ENCODE measurements at regions not wholly inside any gene's neighbourhood (a gene's known extent, or its start where the extent isn't known, plus 50 kb on each side); places are given as distances from the start of the nearest gene placed in this dataset.
"Not testable (repeated sequence)": the region's sequence is repeated elsewhere in the genome, so short reads cannot be mapped to it uniquely, and the experiment has no call there.

GRCh38 chr9:126067031-126067734, 259.4 kb upstream of the MVB12B start:
- Histone ChIP-seq H3K4me3 (ENCODE audit: insufficient read depth, low read depth, low read length) (no peak overlapping the region), H3K27ac (ENCODE audit: insufficient read depth, low read depth, low read length, poor library complexity, severe bottlenecking) (no peak overlapping the region), H3K4me1 (ENCODE audit: control insufficient read depth, insufficient read depth, low read length) (no peaks in the 10 kb centered on the region), H3K9me3 (ENCODE audit: control insufficient read depth, low read length) (no peaks in the 10 kb centered on the region), H3K36me3 (ENCODE audit: control insufficient read depth, insufficient read depth, low read length) (no peaks in the 10 kb centered on the region), H3K27me3 (ENCODE audit: control insufficient read depth, insufficient read depth, low read length, poor library complexity, severe bottlenecking) (no peaks in the 10 kb centered on the region)
- WGBS, 2 experiments = 96% methylated on average over 2 to 4 of the region's 4 CpGs

DNA sequence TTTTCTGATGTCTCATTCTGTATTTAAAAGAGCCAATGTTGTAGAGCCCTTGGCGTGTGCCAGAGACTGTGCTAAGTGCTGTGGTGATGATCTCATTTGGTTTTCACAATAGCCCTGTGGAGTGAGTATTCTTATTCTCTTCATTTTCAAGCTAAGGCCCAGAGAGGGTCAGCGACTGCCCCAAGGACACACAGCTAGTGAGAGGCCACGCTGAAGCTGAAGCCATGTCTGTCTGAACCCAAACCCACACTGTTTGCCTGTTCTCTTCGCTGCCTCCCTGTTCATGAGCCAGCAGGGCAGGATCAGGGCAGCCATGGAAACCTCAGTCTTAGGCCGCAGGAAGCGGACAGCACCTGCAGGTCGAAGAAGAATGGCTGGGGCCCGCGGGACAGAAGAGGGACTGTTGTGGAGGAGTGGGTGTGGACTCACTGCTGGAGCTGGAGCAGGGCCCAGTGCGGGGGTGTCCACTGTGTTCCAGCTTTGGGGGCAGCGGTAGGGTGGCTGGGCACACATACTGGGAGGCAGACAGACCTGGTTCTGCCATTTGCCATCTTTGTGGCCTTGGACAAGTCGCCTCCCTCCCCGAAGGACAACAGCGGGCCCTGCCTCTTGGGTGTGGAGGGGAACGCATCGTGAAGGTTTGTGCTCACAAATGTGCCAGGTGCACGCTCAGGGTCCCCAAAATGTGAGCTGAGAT, 257.9 kb upstream of the MVB12B start:
- H3K4me1 ChIP-seq (ENCODE audit: control insufficient read depth, insufficient read depth, low read length) = no peaks in the 10 kb centered on the region
- 88 to 89% methylated on average over 17 of the region's 17 CpGs for WGBS, 2 experiments
- no peaks in the 10 kb centered on the region for H3K36me3 ChIP-seq (ENCODE audit: control insufficient read depth, insufficient read depth, low read length)
- H3K27ac ChIP-seq (ENCODE audit: insufficient read depth, low read depth, low read length, poor library complexity, severe bottlenecking) = no peak overlapping the region
- no peaks in the 10 kb centered on the region for H3K9me3 ChIP-seq (ENCODE audit: control insufficient read depth, low read length)
- no peak overlapping the region for H3K4me3 ChIP-seq (ENCODE audit: insufficient read depth, low read depth, low read length)
- H3K27me3 ChIP-seq (ENCODE audit: control insufficient read depth, insufficient read depth, low read length, poor library complexity, severe bottlenecking) = no peaks in the 10 kb centered on the region

DNA sequence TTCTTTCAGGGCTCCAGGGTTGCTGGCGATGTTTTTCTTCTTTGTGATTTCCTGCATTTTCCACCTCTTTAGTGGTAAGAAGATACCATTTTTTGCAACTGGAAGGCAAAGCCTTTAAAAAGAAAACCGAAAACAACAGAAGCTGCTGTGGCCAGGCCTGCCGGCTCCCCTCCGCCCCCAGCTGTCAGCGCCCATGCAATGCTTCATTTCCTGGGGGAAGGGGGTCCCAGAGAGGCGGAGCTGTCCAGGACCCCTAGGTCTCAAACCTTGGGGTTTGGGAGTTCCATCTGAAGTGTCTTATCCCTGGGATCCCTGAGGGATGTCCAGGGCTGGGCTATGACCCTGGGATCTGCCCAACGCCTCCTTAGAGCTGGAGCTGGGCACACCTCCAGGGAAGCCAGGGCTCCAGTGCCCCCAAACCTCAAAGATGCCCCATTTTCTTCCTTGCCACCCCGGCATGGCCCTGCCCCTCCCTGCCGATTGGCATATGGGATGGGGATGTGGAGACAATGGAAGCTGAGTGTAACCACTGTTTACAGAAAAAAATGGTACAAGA, 257.2 kb upstream of the MVB12B start:
- Histone ChIP-seq H3K4me1 (ENCODE audit: control insufficient read depth, insufficient read depth, low read length) (no peaks in the 10 kb centered on the region), H3K36me3 (ENCODE audit: control insufficient read depth, insufficient read depth, low read length) (no peaks in the 10 kb centered on the region), H3K27ac (ENCODE audit: insufficient read depth, low read depth, low read length, poor library complexity, severe bottlenecking) (no peak overlapping the region), H3K27me3 (ENCODE audit: control insufficient read depth, insufficient read depth, low read length, poor library complexity, severe bottlenecking) (no peaks in the 10 kb centered on the region), H3K4me3 (ENCODE audit: insufficient read depth, low read depth, low read length) (no peak overlapping the region), H3K9me3 (ENCODE audit: control insufficient read depth, low read length) (no peaks in the 10 kb centered on the region)
- WGBS, 2 experiments = 84 to 85% methylated on average over 9 of the region's 9 CpGs

DNA sequence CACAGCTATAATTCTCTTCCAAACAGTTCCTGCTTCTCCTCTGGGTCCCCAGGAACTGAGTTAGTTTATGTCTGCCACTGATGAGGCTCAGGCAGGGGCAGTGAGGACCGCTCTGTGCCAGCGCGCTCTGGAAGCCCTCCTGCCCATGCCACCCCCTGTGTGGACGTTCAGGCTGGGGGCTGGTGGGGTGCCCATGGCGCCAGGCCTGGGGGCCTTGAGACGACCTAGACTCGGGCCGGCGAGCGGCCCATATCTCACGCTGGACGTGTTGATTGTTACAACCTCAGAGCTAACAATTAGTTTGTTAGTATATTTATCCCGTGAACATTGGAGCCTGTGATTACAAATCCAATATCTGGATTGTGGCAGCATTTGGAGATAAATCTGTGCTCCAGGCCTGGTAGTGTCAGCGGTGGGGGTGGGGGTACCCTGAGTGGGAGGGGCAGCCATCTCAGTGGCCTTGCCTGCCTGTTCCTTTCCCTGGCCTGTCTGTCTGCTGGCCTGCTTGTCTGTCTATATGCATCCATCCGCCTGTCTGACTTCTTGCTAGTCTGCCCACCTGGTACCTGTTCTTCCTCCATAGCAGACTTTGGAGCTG, 256.5 kb upstream of the MVB12B start:
- Histone ChIP-seq H3K27ac (ENCODE audit: insufficient read depth, low read depth, low read length, poor library complexity, severe bottlenecking) (no peak overlapping the region), H3K36me3 (ENCODE audit: control insufficient read depth, insufficient read depth, low read length) (no peaks in the 10 kb centered on the region), H3K9me3 (ENCODE audit: control insufficient read depth, low read length) (no peaks in the 10 kb centered on the region), H3K4me3 (ENCODE audit: insufficient read depth, low read depth, low read length) (no peak overlapping the region), H3K27me3 (ENCODE audit: control insufficient read depth, insufficient read depth, low read length, poor library complexity, severe bottlenecking) (no peaks in the 10 kb centered on the region), H3K4me1 (ENCODE audit: control insufficient read depth, insufficient read depth, low read length) (no peaks in the 10 kb centered on the region)
- WGBS, 2 experiments = 93 to 94% methylated on average over 15 of the region's 15 CpGs

- H3K27ac ChIP-seq (ENCODE audit: insufficient read depth, low read depth, low read length, poor library complexity, severe bottlenecking) = no peak overlapping the region
- no peaks in the 10 kb centered on the region for H3K4me1 ChIP-seq (ENCODE audit: control insufficient read depth, insufficient read depth, low read length)
- H3K4me3 ChIP-seq (ENCODE audit: insufficient read depth, low read depth, low read length) = no peak overlapping the region
- H3K27me3 ChIP-seq (ENCODE audit: control insufficient read depth, insufficient read depth, low read length, poor library complexity, severe bottlenecking) = no peaks in the 10 kb centered on the region
- no peaks in the 10 kb centered on the region for H3K9me3 ChIP-seq (ENCODE audit: control insufficient read depth, low read length)
- WGBS, 2 experiments = 92 to 93% methylated on average over 13 of the region's 13 CpGs
- no peaks in the 10 kb centered on the region for H3K36me3 ChIP-seq (ENCODE audit: control insufficient read depth, insufficient read depth, low read length)
Observed at GRCh38 chr9:126071076-126071750, 255.4 kb upstream of the MVB12B start.

- not testable (repeated sequence) for H3K9me3 ChIP-seq (ENCODE audit: control insufficient read depth, low read length)
- WGBS, 2 experiments = 91 to 95% methylated on average over 12 of the region's 12 CpGs
Observed at GRCh38 chr9:126077656-126078055, 249.0 kb upstream of the MVB12B start.

GRCh38 chr9:126080641-126081040, 246.0 kb upstream of the MVB12B start:
- Histone ChIP-seq H3K36me3 (ENCODE audit: control insufficient read depth, insufficient read depth, low read length) (no peaks in the 10 kb centered on the region), H3K27ac (ENCODE audit: insufficient read depth, low read depth, low read length, poor library complexity, severe bottlenecking) (no peak overlapping the region), H3K4me3 (ENCODE audit: insufficient read depth, low read depth, low read length) (no peak overlapping the region), H3K4me1 (ENCODE audit: control insufficient read depth, insufficient read depth, low read length) (no peaks in the 10 kb centered on the region), H3K27me3 (ENCODE audit: control insufficient read depth, insufficient read depth, low read length, poor library complexity, severe bottlenecking) (no peaks in the 10 kb centered on the region), H3K9me3 (ENCODE audit: control insufficient read depth, low read length) (no peaks in the 10 kb centered on the region)
- 70 to 72% methylated on average over 2 of the region's 2 CpGs for WGBS, 2 experiments

More at GRCh38 chr9:126077656-126078055, 249.0 kb upstream of the MVB12B start:
- H3K4me3 ChIP-seq (ENCODE audit: insufficient read depth, low read depth, low read length); H3K27ac ChIP-seq (ENCODE audit: insufficient read depth, low read depth, low read length, poor library complexity, severe bottlenecking); H3K4me1 ChIP-seq (ENCODE audit: control insufficient read depth, insufficient read depth, low read length); H3K27me3 ChIP-seq (ENCODE audit: control insufficient read depth, insufficient read depth, low read length, poor library complexity, severe bottlenecking); H3K36me3 ChIP-seq (ENCODE audit: control insufficient read depth, insufficient read depth, low read length): not testable (repeated sequence)

DNA sequence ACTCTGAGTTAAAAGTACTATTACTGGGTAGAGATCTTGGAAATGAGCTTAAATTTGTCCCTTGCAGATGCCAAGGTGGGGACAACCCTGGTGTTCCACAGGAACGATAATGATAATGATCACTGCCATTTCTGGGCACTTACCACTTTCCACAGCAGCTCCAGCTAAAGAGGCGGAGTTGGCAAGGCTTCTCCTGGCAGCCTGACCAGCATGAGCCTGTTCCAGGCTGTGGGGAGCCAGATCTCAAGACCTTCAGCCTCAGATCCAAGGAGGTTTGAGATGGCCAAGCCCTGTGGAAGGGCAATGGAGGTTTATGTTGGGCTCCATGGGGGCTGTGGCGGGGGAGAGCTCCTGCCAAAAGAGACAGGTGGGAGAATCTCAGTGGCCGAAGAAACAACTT, 244.9 kb upstream of the MVB12B start:
- Histone ChIP-seq H3K9me3 (ENCODE audit: control insufficient read depth, low read length) (no peaks in the 10 kb centered on the region), H3K4me1 (ENCODE audit: control insufficient read depth, insufficient read depth, low read length) (no peaks in the 10 kb centered on the region), H3K36me3 (ENCODE audit: control insufficient read depth, insufficient read depth, low read length) (no peaks in the 10 kb centered on the region), H3K27ac (ENCODE audit: insufficient read depth, low read depth, low read length, poor library complexity, severe bottlenecking) (no peak overlapping the region), H3K4me3 (ENCODE audit: insufficient read depth, low read depth, low read length) (no peak overlapping the region), H3K27me3 (ENCODE audit: control insufficient read depth, insufficient read depth, low read length, poor library complexity, severe bottlenecking) (no peaks in the 10 kb centered on the region)
- 84 to 87% methylated on average over 3 to 4 of the region's 4 CpGs for WGBS, 2 experiments

DNA sequence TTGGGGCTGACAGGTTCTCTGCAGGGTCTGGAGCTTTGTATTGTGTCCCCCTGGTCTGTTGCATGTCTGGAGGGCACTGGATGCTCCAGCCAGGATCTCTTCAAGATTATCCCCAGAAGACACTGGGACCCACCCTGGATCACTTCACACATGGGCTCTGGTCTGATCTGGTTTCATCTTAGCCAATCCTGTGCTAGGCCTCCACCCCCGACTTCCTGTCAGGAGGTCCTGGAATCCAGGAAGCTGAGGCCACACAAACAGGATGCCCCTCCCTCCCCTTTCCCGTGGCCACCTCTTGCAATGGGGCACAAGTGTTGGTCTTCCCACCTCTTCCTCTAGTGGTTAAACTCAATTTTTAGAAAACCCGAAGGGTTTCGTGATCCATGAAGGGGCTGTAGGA, 242.6 kb upstream of the MVB12B start:
- Histone ChIP-seq H3K27me3 (ENCODE audit: control insufficient read depth, insufficient read depth, low read length, poor library complexity, severe bottlenecking) (no peaks in the 10 kb centered on the region), H3K9me3 (ENCODE audit: control insufficient read depth, low read length) (no peaks in the 10 kb centered on the region), H3K27ac (ENCODE audit: insufficient read depth, low read depth, low read length, poor library complexity, severe bottlenecking) (no peak overlapping the region), H3K4me1 (ENCODE audit: control insufficient read depth, insufficient read depth, low read length) (no peaks in the 10 kb centered on the region), H3K36me3 (ENCODE audit: control insufficient read depth, insufficient read depth, low read length) (no peaks in the 10 kb centered on the region), H3K4me3 (ENCODE audit: insufficient read depth, low read depth, low read length) (no peak overlapping the region)
- 88 to 90% methylated on average over 4 of the region's 4 CpGs for WGBS, 2 experiments

- Histone ChIP-seq H3K4me1 (ENCODE audit: control insufficient read depth, insufficient read depth, low read length) (no peaks in the 10 kb centered on the region), H3K4me3 (ENCODE audit: insufficient read depth, low read depth, low read length) (no peak overlapping the region), H3K36me3 (ENCODE audit: control insufficient read depth, insufficient read depth, low read length) (no peaks in the 10 kb centered on the region), H3K27ac (ENCODE audit: insufficient read depth, low read depth, low read length, poor library complexity, severe bottlenecking) (no peak overlapping the region), H3K27me3 (ENCODE audit: control insufficient read depth, insufficient read depth, low read length, poor library complexity, severe bottlenecking) (no peaks in the 10 kb centered on the region), H3K9me3 (ENCODE audit: control insufficient read depth, low read length) (no peaks in the 10 kb centered on the region)
- 89 to 91% methylated on average over 7 to 8 of the region's 8 CpGs for WGBS, 2 experiments
Observed at GRCh38 chr9:126084696-126085095, 241.9 kb upstream of the MVB12B start.

Data from ectodermal cell (in vitro differentiated cells).